ENCODE measurements at regions not wholly inside any gene's neighbourhood (a gene's known extent, or its start where the extent isn't known, plus 50 kb on each side); places are given as distances from the start of the nearest gene placed in this dataset.

- TF ChIP-seq YY1 (IDR thresholded peaks at IDR 0.05; ENCODE audit: insufficient read depth, insufficient read length): no peak
- no peak for TF ChIP-seq SUZ12 (IDR thresholded peaks at IDR 0.05; ENCODE audit: extremely low read depth, insufficient read depth, insufficient read length)
Measured at GRCh38 chr17:33786478-33786877, 468.6 kb upstream of the CCL2 start.
